NCI-H69 (cell line): ENCODE measurements at regions not wholly inside any gene's neighbourhood (a gene's known extent, or its start where the extent isn't known, plus 50 kb on each side); places are given as distances from the start of the nearest gene placed in this dataset.

ENCODE experiments used
- DNase-seq: peaks from one replicate; lab custom pipeline; 2025; lab: John Stamatoyannopoulos, UW

DNA sequence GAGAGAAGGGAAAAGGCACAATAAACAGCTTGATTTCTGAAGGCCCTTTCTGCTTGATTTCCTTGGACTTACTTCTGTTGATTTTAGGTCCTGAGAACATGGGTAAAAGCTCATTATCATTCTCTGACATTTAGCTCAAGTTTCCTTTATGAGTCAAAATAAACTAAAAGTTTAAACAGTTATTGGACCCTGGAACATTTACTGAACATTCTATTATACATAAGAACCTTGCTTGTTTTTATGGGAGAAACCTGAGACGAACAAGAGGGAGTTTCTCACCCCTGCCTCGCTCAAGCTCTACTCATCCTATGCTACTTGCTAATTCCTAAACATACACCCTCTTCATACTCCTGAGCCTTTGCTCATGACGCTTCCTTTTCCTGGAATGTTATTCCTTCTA is 538.3 kb upstream of the PKN2 start:
- no peak for DNase-seq

DNA sequence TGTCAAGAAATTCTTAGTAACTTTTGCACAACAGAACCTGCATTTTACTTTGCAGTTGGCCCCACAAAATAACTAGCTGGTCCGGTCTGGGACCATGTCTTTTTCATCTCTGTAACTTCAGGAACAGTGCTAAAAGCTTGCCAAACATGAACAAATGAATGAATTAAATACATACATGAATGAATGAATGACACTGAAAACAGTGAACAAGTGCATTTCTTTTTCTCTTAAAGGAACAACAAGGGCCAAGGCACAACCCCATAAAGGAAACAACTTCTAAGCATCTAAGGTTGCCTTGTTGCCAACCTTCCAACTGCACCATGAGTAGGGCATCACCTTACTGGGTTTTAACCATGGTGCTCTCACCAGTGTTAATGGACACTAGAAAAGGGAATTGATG is 534.4 kb upstream of the PKN2 start:
- DNase-seq = no peak

GRCh38 chr1:88150330-88150729 is 533.7 kb upstream of the PKN2 start:
- DNase-seq = no peak

GRCh38 chr1:88163187-88163586 is 520.9 kb upstream of the PKN2 start:
- DNase-seq = no peak

- DNase-seq = no peak
Measured at GRCh38 chr1:88168126-88168525, 515.9 kb upstream of the PKN2 start.

- DNase-seq = no peak
Measured at GRCh38 chr1:88169139-88169538, 514.9 kb upstream of the PKN2 start.

- no peak for DNase-seq
Measured at GRCh38 chr1:88169939-88170338, 514.1 kb upstream of the PKN2 start.

- no peak for DNase-seq
Measured at GRCh38 chr1:88175120-88175630, 508.9 kb upstream of the PKN2 start.

DNA sequence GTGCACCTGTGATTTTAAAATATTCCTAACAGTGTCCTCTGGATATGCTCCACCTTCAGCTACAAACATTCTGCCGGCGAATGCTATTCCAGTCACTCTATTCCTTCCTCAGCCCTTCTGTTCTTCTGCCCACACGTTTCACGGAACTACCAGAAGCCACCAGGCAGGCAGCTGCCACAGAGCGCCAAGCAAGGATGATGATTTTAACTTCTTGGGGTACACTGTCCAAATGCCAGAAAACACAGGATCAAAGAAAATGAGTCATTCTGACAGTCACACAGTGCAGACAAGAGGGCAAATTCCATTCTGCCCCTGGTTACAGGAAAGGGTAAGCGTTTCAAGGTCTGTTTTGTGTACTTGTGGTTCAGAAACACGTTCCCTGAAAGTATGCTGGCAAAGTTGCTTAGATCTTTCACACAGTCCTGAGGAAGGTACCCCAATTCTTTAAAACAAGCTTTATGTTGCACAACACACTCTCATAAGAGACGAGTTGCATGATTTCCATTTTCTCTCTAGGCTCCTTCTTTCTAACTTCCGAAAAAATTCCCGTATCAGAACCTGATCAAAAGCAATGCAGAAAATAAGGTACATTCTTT is 508.3 kb upstream of the PKN2 start:
- no peak for DNase-seq

- no peak for DNase-seq
Measured at GRCh38 chr1:88179943-88180342, 504.1 kb upstream of the PKN2 start.

DNA sequence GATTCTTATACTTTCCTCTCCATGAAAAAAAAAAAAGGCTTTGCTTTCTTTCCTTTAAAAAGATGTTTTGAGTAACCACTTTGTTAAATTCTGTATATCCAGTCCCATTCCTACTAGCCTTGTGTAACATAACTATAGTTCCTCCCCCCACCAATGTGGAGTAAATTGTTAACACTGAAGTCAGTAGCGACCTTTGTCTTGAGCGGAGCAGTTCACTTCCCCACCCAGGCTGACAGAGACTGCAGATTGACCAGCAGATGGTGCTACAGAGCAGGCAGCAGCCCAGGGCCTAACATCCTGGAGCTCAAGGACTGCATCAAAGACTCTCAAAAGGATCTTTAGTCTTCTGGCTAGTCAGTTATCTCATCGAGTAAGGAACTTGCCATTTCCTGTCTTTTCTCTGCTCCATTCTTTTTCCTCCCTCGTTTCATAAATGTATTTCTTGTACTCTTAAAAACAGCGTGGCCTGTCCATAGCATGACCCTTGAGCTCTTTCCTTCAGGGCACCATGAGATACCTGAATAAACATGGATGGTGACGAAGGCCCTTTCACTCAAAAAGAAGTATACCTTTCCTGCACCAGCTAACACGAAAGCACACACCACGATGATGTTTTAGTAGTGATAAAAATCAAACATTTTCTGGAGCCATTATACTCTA is 503.5 kb upstream of the PKN2 start:
- DNase-seq = peak; percentile 59

- no peak for DNase-seq
Measured at GRCh38 chr1:88186911-88187310, 497.2 kb upstream of the PKN2 start.

DNA sequence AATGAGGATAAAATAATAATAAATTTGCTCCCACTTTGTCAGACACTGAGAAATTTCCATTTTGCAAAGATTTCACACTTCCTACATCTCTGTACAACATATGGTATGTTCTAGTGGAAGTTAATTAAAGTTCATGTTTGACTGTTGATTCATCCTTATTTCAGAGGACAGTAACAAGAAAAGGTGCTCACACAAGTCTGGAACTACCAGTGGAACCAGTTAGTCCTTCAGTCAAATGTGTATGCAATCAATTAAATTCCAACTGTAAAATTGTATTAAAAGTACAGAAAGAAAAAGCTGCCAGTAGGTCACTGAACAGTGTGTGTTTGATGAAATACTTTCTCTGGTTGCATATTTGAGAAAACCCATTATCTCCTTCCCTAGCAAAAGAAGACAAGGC is 496.0 kb upstream of the PKN2 start:
- DNase-seq = no peak

GRCh38 chr1:88189525-88189924 is 494.5 kb upstream of the PKN2 start:
- no peak for DNase-seq

DNA sequence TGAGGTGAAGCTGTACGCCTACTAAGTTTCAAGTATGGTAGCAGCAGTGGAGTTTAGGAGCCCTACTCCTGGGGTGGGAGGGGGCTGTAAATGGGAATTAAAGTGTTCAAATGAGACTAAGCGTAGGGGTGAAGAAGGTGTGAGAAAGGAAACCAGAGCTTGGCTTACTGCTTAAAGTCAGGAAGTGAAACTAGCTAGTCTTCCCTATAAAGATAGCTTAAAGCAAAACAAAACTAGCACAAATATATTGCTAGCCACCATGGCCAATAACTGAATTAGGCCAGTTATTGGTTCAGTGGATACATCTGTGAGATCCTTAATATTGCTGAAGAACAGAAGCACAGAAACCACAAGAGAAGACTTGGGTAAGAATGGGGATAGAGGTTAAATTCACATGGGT is 492.2 kb upstream of the PKN2 start:
- no peak for DNase-seq

GRCh38 chr1:88194542-88194941 is 489.5 kb upstream of the PKN2 start:
- DNase-seq = no peak

DNA sequence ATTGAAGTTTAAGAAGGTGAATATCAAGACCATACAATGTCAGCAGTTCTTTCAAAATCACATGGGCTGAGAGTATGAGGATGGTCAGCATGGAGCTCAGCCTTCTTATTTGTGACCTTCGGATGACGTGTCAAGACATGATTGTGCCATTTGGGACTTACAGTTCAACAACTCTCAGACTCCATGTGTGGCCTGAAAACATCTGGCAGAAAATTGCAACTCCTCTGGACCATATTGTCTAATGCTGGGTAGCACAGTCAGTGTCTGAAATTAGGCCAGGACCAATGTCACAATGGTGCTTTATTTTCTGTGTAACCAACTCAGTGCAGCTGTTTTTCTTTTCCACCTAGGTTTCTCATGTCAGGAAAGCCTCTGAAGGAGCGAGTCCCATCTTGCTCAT is 483.5 kb upstream of the PKN2 start:
- no peak for DNase-seq

DNA sequence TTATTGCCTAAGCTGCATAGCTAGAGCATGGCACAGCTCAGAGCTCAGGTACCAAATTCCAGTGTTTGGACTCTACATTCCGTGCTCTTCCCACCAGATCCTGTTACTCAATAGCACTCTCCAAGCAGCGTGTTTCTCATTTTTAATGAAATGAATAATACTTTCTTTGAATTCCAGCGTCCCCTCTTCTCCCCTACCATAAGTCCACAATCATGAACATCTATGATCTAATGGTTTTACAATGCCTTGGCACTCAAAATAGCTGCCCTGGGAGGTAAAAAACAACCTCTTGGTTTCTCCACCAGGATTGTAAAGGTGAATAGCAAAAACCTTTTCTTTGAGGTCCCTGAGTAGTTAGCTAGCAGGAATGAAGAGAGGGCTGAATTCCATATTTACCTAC is 480.0 kb upstream of the PKN2 start:
- no peak for DNase-seq

- no peak for DNase-seq
Measured at GRCh38 chr1:88204612-88205167, 479.4 kb upstream of the PKN2 start.

GRCh38 chr1:88208389-88208788 is 475.7 kb upstream of the PKN2 start:
- no peak for DNase-seq

- no peak for DNase-seq
Measured at GRCh38 chr1:88210103-88210787, 473.8 kb upstream of the PKN2 start.

DNA sequence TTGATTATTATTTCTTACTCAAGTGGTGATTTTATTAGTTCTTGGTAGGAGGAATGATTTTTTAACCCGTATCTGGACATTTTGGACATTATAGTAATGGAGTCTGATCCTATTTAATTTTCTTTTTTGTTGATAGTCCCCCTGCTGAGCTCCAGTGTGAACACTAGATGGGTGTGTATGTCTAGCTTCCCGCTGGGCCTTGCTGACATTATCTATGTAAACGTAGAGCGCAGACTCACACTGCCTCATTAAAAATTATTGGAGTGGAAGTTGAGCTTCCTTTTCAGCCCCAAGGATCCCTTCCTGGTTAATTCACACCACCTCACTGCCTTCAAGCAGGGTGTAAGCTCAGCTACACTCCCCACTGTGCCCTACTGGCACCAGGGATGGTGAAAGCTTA is 467.6 kb upstream of the PKN2 start:
- DNase-seq = peak; percentile 21

DNA sequence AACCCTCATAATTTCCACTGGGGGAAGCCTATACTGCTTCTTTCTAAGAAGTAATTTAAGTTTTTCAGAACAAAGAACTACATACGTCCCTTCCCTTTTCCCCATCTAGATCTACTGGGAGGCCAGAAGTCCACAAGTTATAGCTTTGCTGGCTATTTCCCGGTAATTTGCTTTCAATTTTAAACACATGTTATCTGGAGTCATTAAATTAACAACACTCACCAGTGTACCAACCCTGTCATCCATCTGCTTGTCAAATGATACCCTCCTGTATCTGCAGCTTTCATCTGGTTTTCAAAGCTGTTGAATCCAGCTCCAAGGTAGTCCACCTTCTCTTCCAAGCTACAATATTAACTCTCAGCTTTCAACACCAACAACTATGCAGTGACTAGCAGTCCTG is 466.7 kb upstream of the PKN2 start:
- DNase-seq = no peak
